Mammary epithelial cell (primary cell): ENCODE measurements at regions not wholly inside any gene's neighbourhood (a gene's known extent, or its start where the extent isn't known, plus 50 kb on each side); places are given as distances from the start of the nearest gene placed in this dataset.

ENCODE experiments used
- EZH2 ChIP-seq: IDR thresholded peaks from 2 replicates; pipeline ENCODE4 v1.6.1; 2012; ENCODE audit warnings: low read length, inconsistent platforms, borderline replicate concordance
- TF ChIP-seq, protein P1 (sequence below), 2 donors: IDR thresholded peaks in 1 of 2; conservative IDR thresholded peaks in 1 of 2; 2 replicates each; pipeline ENCODE4 v1.5.1; 2011 to 2012; ENCODE audit warnings: inconsistent platforms in 2 of 2, low read length in 2 of 2, mild to moderate bottlenecking in 2 of 2, control low read depth in 1 of 2, low read depth in 1 of 2; ENCODE audit not compliant: insufficient read depth in 1 of 2; ENCODE audit errors: extremely low read depth in 1 of 2

DNA sequence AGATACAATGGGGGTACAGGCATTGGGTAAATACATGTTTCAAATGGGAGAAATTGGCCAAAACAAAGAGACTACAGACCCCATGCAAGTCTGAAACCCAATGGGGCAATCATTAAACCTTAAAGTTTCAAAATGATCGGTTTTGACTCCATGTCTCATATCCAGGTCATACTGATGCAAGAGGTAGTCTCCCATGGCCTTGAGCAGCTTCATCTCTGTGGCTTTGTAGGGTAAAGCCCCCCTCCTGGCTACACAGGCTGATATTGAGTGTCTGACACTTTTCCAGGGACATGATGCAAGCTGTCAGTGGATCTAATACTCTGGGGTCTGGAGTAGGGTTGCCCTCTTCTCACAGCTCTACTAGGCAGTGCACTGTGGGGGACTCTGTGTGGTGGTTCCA is 286.1 kb downstream of the LRRIQ3 start:
- TF ChIP-seq, protein P1, sequence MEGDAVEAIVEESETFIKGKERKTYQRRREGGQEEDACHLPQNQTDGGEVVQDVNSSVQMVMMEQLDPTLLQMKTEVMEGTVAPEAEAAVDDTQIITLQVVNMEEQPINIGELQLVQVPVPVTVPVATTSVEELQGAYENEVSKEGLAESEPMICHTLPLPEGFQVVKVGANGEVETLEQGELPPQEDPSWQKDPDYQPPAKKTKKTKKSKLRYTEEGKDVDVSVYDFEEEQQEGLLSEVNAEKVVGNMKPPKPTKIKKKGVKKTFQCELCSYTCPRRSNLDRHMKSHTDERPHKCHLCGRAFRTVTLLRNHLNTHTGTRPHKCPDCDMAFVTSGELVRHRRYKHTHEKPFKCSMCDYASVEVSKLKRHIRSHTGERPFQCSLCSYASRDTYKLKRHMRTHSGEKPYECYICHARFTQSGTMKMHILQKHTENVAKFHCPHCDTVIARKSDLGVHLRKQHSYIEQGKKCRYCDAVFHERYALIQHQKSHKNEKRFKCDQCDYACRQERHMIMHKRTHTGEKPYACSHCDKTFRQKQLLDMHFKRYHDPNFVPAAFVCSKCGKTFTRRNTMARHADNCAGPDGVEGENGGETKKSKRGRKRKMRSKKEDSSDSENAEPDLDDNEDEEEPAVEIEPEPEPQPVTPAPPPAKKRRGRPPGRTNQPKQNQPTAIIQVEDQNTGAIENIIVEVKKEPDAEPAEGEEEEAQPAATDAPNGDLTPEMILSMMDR (conservative IDR thresholded peaks at IDR 0.05 in 1 of 2, IDR thresholded peaks at IDR 0.05 in 1 of 2; ENCODE audit: extremely low read depth in 1 of 2, insufficient read depth in 1 of 2, low read depth in 1 of 2, low read length in 2 of 2), result no peak
- TF ChIP-seq EZH2, result no peak
